HepG2 (cell line): ENCODE measurements at regions not wholly inside any gene's neighbourhood (a gene's known extent, or its start where the extent isn't known, plus 50 kb on each side); places are given as distances from the start of the nearest gene placed in this dataset.

Source experiments
- ZNF18 ChIP-seq: sonication (generic); formaldehyde crosslinking; IDR thresholded peaks from 2 replicates; pipeline ENCODE4 v1.8.0; 2022; ENCODE audit warnings: mild to moderate bottlenecking, missing genetic modification reagents; ENCODE audit not compliant: insufficient replicate concordance
- ZNF343 ChIP-seq: sonication (generic); formaldehyde crosslinking; IDR thresholded peaks from 2 replicates; pipeline ENCODE4 v1.4.0; 2020; ENCODE audit warnings: mild to moderate bottlenecking, missing genetic modification reagents
- ZNF577 ChIP-seq: sonication (generic); formaldehyde crosslinking; IDR thresholded peaks from 2 replicates; pipeline ENCODE4 v1.4.0; 2020; ENCODE audit warnings: mild to moderate bottlenecking, low read depth, missing genetic modification reagents, borderline replicate concordance
- TF ChIP-seq, protein P1 (sequence below): sonication (generic); formaldehyde crosslinking; IDR thresholded peaks from 2 replicates; pipeline ENCODE4 v1.5.0; 2020; ENCODE audit warnings: mild to moderate bottlenecking, missing genetic modification reagents, moderate library complexity
- TF ChIP-seq, protein P2 (sequence below): sonication (generic); formaldehyde crosslinking; conservative IDR thresholded peaks from 2 replicates; pipeline ENCODE4 v1.5.0; 2020; ENCODE audit warnings: missing genetic modification reagents

DNA sequence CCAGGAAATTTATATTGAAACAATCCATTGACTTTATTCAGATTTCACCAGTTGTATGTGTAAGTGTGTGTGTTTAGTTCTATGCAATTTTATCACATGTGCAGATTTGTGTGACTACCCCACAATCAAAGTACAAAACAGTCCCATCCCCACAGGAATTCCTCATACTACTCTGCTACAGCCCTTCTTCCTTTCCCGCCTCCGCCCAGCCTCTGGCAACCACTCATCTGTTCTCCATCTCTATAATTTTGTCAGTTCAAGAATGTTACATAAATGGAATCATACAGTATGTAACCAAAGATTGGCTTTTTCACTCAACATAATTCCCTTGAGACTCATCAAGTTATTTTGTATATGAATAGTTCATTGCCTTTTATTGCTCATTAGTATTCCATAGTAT, 289.1 kb downstream of the GADD45G start:
- TF ChIP-seq ZNF343 (CRISPR knock-in tag) (no peak), ZNF18 (no peak), ZNF577 (CRISPR knock-in tag) (no peak)
- TF ChIP-seq, protein P1, sequence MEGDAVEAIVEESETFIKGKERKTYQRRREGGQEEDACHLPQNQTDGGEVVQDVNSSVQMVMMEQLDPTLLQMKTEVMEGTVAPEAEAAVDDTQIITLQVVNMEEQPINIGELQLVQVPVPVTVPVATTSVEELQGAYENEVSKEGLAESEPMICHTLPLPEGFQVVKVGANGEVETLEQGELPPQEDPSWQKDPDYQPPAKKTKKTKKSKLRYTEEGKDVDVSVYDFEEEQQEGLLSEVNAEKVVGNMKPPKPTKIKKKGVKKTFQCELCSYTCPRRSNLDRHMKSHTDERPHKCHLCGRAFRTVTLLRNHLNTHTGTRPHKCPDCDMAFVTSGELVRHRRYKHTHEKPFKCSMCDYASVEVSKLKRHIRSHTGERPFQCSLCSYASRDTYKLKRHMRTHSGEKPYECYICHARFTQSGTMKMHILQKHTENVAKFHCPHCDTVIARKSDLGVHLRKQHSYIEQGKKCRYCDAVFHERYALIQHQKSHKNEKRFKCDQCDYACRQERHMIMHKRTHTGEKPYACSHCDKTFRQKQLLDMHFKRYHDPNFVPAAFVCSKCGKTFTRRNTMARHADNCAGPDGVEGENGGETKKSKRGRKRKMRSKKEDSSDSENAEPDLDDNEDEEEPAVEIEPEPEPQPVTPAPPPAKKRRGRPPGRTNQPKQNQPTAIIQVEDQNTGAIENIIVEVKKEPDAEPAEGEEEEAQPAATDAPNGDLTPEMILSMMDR, result no peak
- TF ChIP-seq, protein P2, sequence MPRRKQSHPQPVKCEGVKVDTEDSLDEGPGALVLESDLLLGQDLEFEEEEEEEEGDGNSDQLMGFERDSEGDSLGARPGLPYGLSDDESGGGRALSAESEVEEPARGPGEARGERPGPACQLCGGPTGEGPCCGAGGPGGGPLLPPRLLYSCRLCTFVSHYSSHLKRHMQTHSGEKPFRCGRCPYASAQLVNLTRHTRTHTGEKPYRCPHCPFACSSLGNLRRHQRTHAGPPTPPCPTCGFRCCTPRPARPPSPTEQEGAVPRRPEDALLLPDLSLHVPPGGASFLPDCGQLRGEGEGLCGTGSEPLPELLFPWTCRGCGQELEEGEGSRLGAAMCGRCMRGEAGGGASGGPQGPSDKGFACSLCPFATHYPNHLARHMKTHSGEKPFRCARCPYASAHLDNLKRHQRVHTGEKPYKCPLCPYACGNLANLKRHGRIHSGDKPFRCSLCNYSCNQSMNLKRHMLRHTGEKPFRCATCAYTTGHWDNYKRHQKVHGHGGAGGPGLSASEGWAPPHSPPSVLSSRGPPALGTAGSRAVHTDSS (CRISPR knock-in tag), result no peak
